Upper lobe of left lung (tissue), 4 donors: ENCODE measurements at regions not wholly inside any gene's neighbourhood (a gene's known extent, or its start where the extent isn't known, plus 50 kb on each side); places are given as distances from the start of the nearest gene placed in this dataset.

Experiments
- CTCF ChIP-seq, 6 experiments: fragments of 450-650 bp in 4 of 6; fragments of 200-600 bp in 2 of 6; sonication (generic) in 2 of 6; IDR thresholded peaks; one replicate each; pipeline ENCODE4 v1.5.1; 2016 to 2019; ENCODE audit warnings: antibody characterized with exemption in 6 of 6
- POLR2A ChIP-seq, 4 donors: fragments of 450-650 bp; IDR thresholded peaks; one replicate each; pipeline ENCODE4 v1.5.1; 2016 to 2017; ENCODE audit warnings: antibody characterized with exemption in 4 of 4, mild to moderate bottlenecking in 2 of 4
- POLR2AphosphoS5 ChIP-seq, 2 donors: sonication (generic); formaldehyde crosslinking; IDR thresholded peaks; one replicate each; pipeline ENCODE4 v1.5.1; 2017; ENCODE audit warnings: antibody characterized with exemption in 2 of 2

- TF ChIP-seq CTCF (IDR thresholded peaks at IDR 0.05): no peak
- no peak for TF ChIP-seq POLR2A (IDR thresholded peaks at IDR 0.05)
- no peak for TF ChIP-seq POLR2AphosphoS5 (IDR thresholded peaks at IDR 0.05)
Measured at GRCh38 chr3:24562895-24563294, 68.2 kb upstream of the THRB start.
